Dendritic cell treated with granulocyte-macrophage colony-stimulating factor and Interleukin-4, amounts not matched to agents 40 ng/mL and 50 ng/mL, for 4 days (primary cell): ENCODE measurements at regions not wholly inside any gene's neighbourhood (a gene's known extent, or its start where the extent isn't known, plus 50 kb on each side); places are given as distances from the start of the nearest gene placed in this dataset.
"Not testable (repeated sequence)": the region's sequence is repeated elsewhere in the genome, so short reads cannot be mapped to it uniquely, and the experiment has no call there.

Source experiments
- H3K27ac Mint-ChIP-seq: one replicate; pipeline ENCODE4 v1.8.0; 2022; ENCODE audit warnings: mild to moderate bottlenecking, mixed read lengths
- H3K27me3 Mint-ChIP-seq: one replicate; pipeline ENCODE4 v1.8.0; 2022; ENCODE audit warnings: mild to moderate bottlenecking, mixed read lengths
- H3K36me3 Mint-ChIP-seq: one replicate; pipeline ENCODE4 v1.8.0; 2022; ENCODE audit warnings: low read depth, mixed read lengths
- H3K4me1 Mint-ChIP-seq: one replicate; pipeline ENCODE4 v1.8.0; 2022; ENCODE audit warnings: low read depth, mixed read lengths
- H3K4me3 Mint-ChIP-seq: one replicate; pipeline ENCODE4 v1.8.0; 2022; ENCODE audit warnings: mild to moderate bottlenecking, moderate library complexity, mixed read lengths
- H3K9me3 Mint-ChIP-seq: one replicate; pipeline ENCODE4 v1.8.0; 2022; ENCODE audit warnings: mixed read lengths
- intact Hi-C: fragments of 100-400 bp; cut with micrococcal nuclease; formaldehyde crosslinking; loops from one replicate; pipeline ENCODE4 v1.15.0; 2022

GRCh38 chrX:138127314-138127713 is 561.4 kb downstream of the ZIC3 start:
- Mint-ChIP-seq H3K27ac (no peak overlapping the region), H3K36me3 (no peaks in the 10 kb centered on the region), H3K9me3 (no peaks in the 10 kb centered on the region), H3K4me1 (no peaks in the 10 kb centered on the region), H3K4me3 (no peak overlapping the region), H3K27me3 (no peaks in the 10 kb centered on the region)
- intact Hi-C loops: no loop called here

- Mint-ChIP-seq H3K9me3 (no peaks in the 10 kb centered on the region), H3K4me1 (no peaks in the 10 kb centered on the region), H3K4me3 (no peak overlapping the region), H3K27ac (no peak overlapping the region), H3K36me3 (no peaks in the 10 kb centered on the region), H3K27me3 (no peaks in the 10 kb centered on the region)
- intact Hi-C loops: loop anchor here (2.0 kb wide), 1 partner anchor 617 kb away; no protein-coding TSS in a partner anchor
Measured at GRCh38 chrX:138128027-138128671, 562.2 kb downstream of the ZIC3 start.

- Mint-ChIP-seq H3K4me3 (no peak overlapping the region), H3K36me3 (no peaks in the 10 kb centered on the region), H3K27me3 (no peaks in the 10 kb centered on the region), H3K9me3 (no peaks in the 10 kb centered on the region), H3K4me1 (no peaks in the 10 kb centered on the region), H3K27ac (no peak overlapping the region)
- intact Hi-C loops: no loop called here
Measured at GRCh38 chrX:138150709-138151108, 560.8 kb downstream of the FGF13 start.

- Mint-ChIP-seq H3K27me3 (no peaks in the 10 kb centered on the region), H3K4me1 (no peaks in the 10 kb centered on the region), H3K36me3 (no peaks in the 10 kb centered on the region), H3K4me3 (no peak overlapping the region), H3K27ac (no peak overlapping the region), H3K9me3 (no peaks in the 10 kb centered on the region)
- intact Hi-C loops: no loop called here
Measured at GRCh38 chrX:138157850-138158249, 553.7 kb downstream of the FGF13 start.

- Mint-ChIP-seq H3K9me3 (no peaks in the 10 kb centered on the region), H3K4me1 (no peaks in the 10 kb centered on the region), H3K27me3 (no peaks in the 10 kb centered on the region), H3K36me3 (no peaks in the 10 kb centered on the region), H3K4me3 (no peak overlapping the region), H3K27ac (no peak overlapping the region)
- intact Hi-C loops: no loop called here
Measured at GRCh38 chrX:138191998-138192397, 519.5 kb downstream of the FGF13 start.

GRCh38 chrX:138229718-138230117 is 481.8 kb downstream of the FGF13 start:
- H3K4me3 Mint-ChIP-seq: no peak overlapping the region
- no peaks in the 10 kb centered on the region for H3K4me1 Mint-ChIP-seq

GRCh38 chrX:138240266-138240665 is 471.3 kb downstream of the FGF13 start:
- Mint-ChIP-seq H3K27ac (no peak overlapping the region), H3K27me3 (no peaks in the 10 kb centered on the region), H3K36me3 (no peaks in the 10 kb centered on the region), H3K4me1 (no peaks in the 10 kb centered on the region), H3K9me3 (no peaks in the 10 kb centered on the region), H3K4me3 (no peak overlapping the region)
- intact Hi-C loops: no loop called here

More at GRCh38 chrX:138229718-138230117, 481.8 kb downstream of the FGF13 start:
- intact Hi-C loops: no loop called here
- H3K27ac Mint-ChIP-seq: no peak overlapping the region
- peaks cover 21% of the 10 kb centered on the region for H3K9me3 Mint-ChIP-seq
- no peaks in the 10 kb centered on the region for H3K27me3 Mint-ChIP-seq
- no peaks in the 10 kb centered on the region for H3K36me3 Mint-ChIP-seq

GRCh38 chrX:138254001-138254400 is 457.5 kb downstream of the FGF13 start:
- intact Hi-C loops: no loop called here
- Mint-ChIP-seq H3K36me3 (no peaks in the 10 kb centered on the region), H3K4me1 (no peaks in the 10 kb centered on the region), H3K27ac (no peak overlapping the region), H3K27me3 (no peaks in the 10 kb centered on the region), H3K9me3 (no peaks in the 10 kb centered on the region), H3K4me3 (no peak overlapping the region)

- Mint-ChIP-seq H3K36me3 (no peaks in the 10 kb centered on the region), H3K4me3 (no peak overlapping the region), H3K9me3 (peaks cover 9% of the 10 kb centered on the region), H3K27ac (no peak overlapping the region), H3K4me1 (no peaks in the 10 kb centered on the region), H3K27me3 (no peaks in the 10 kb centered on the region)
- intact Hi-C loops: no loop called here
Measured at GRCh38 chrX:138255373-138255772, 456.1 kb downstream of the FGF13 start.

GRCh38 chrX:138264095-138264494 is 447.4 kb downstream of the FGF13 start:
- H3K4me3 Mint-ChIP-seq, H3K27ac Mint-ChIP-seq, H3K36me3 Mint-ChIP-seq, H3K27me3 Mint-ChIP-seq, H3K4me1 Mint-ChIP-seq, intact Hi-C loops: not testable (repeated sequence)
- H3K9me3 Mint-ChIP-seq: peaks cover 18% of the 10 kb centered on the region

GRCh38 chrX:138270931-138271330 is 440.6 kb downstream of the FGF13 start:
- intact Hi-C loops: no loop called here
- Mint-ChIP-seq H3K27ac (no peak overlapping the region), H3K36me3 (no peaks in the 10 kb centered on the region), H3K4me1 (no peaks in the 10 kb centered on the region), H3K9me3 (no peaks in the 10 kb centered on the region), H3K4me3 (no peak overlapping the region), H3K27me3 (no peaks in the 10 kb centered on the region)

- not testable (repeated sequence) for H3K27ac Mint-ChIP-seq
Measured at GRCh38 chrX:138282598-138283150, 428.8 kb downstream of the FGF13 start.

GRCh38 chrX:138287205-138287877 is 424.2 kb downstream of the FGF13 start:
- no peaks in the 10 kb centered on the region for H3K9me3 Mint-ChIP-seq
- H3K4me1 Mint-ChIP-seq: no peaks in the 10 kb centered on the region
- intact Hi-C loops: no loop called here
- no peaks in the 10 kb centered on the region for H3K36me3 Mint-ChIP-seq
- no peak overlapping the region for H3K4me3 Mint-ChIP-seq
- no peaks in the 10 kb centered on the region for H3K27me3 Mint-ChIP-seq
- H3K27ac Mint-ChIP-seq: no peak overlapping the region

More at GRCh38 chrX:138282598-138283150, 428.8 kb downstream of the FGF13 start:
- H3K4me1 Mint-ChIP-seq, intact Hi-C loops, H3K27me3 Mint-ChIP-seq, H3K9me3 Mint-ChIP-seq, H3K36me3 Mint-ChIP-seq, H3K4me3 Mint-ChIP-seq: not testable (repeated sequence)

GRCh38 chrX:138294951-138295350 is 416.6 kb downstream of the FGF13 start:
- Mint-ChIP-seq H3K4me3 (no peak overlapping the region), H3K4me1 (no peaks in the 10 kb centered on the region), H3K27ac (no peak overlapping the region), H3K36me3 (no peaks in the 10 kb centered on the region), H3K27me3 (no peaks in the 10 kb centered on the region), H3K9me3 (no peaks in the 10 kb centered on the region)
- intact Hi-C loops: no loop called here
